HCT116 (cell line): ENCODE measurements at regions not wholly inside any gene's neighbourhood (a gene's known extent, or its start where the extent isn't known, plus 50 kb on each side); places are given as distances from the start of the nearest gene placed in this dataset.

Experiments
- ATAC-seq: fragments of 200-7000 bp; cut with Tn5 transposase; 2 replicates; pipeline ENCODE4 v1.9.1; 2020; ENCODE audit warnings: mild to moderate bottlenecking, moderate library complexity
- BruUV-seq: library from RNA; stranded (reverse); fragments of 400-500 nt; replicated peaks from 2 replicates; lab custom pipeline; 2021; lab: Mats Ljungman, UMichigan
- CTCF ChIA-PET: fragments of 300-600 bp; sonication (Branson Sonifier 250); formaldehyde crosslinking; loops from one replicate; lab custom pipeline; 2021; ENCODE audit warnings: antibody characterized with exemption; lab: Charles Lee
- POLR2A ChIA-PET: fragments of 300-600, 350-600 bp; sonication (Branson Sonifier 250); formaldehyde crosslinking; loops from one replicate; lab custom pipeline; 2021; ENCODE audit warnings: antibody characterized with exemption; lab: Charles Lee
- RAD21 ChIA-PET, 2 experiments: fragments of 300-600 bp; sonication (Branson Sonifier 250); formaldehyde crosslinking; loops; one replicate each; lab custom pipeline; 2023; ENCODE audit warnings: low total read pairs in 2 of 2; ENCODE audit not compliant: uncharacterized antibody in 2 of 2, unreplicated experiment in 2 of 2, low non-redundant PET in 1 of 2; lab: Charles Lee
- DNase-seq: peaks from one replicate; pipeline ENCODE4 v3.0.0-alpha.2; 2010; ENCODE audit warnings: low read depth, low spot score
- H2AFZ ChIP-seq: fragments of 200-600 bp; shearing (Covaris generic), sonication (generic); 2 replicates; pipeline ENCODE4 v1.6.1; 2017; ENCODE audit warnings: low read depth, mixed run types, mixed read lengths, antibody characterized with exemption, low read length; ENCODE audit not compliant: poor library complexity, severe bottlenecking
- H3K27ac ChIP-seq: 2 replicates; pipeline ENCODE4 v1.5.1; 2012; ENCODE audit warnings: low read depth, low read length
- H3K27me3 ChIP-seq: fragments of 200-600 bp; sonication (generic); 2 replicates; pipeline ENCODE4 v1.6.1; 2016; ENCODE audit warnings: mixed run types, low read length, mixed read lengths; ENCODE audit not compliant: insufficient read depth
- H3K36me3 ChIP-seq, 2 experiments: fragments of 200-500 bp in 1 of 2; fragments of 200-600 bp in 1 of 2; sonication (Bioruptor generic) in 1 of 2; sonication (generic) in 1 of 2; 2 replicates each; pipeline versions ENCODE4 v1.5.1 to v1.6.1; 2014 to 2016; ENCODE audit warnings: low read length in 2 of 2, inconsistent platforms in 1 of 2, mixed read lengths in 1 of 2, mixed run types in 1 of 2; ENCODE audit not compliant: insufficient read depth in 2 of 2, control insufficient read depth in 1 of 2
- H3K4me1 ChIP-seq, 2 experiments: fragments of 200-600 bp in 1 of 2; sonication (generic) in 1 of 2; 2 replicates each; pipeline versions ENCODE4 v1.5.1 to v1.6.1; 2012 to 2017; ENCODE audit warnings: low read length in 2 of 2, inconsistent platforms in 1 of 2, mild to moderate bottlenecking in 1 of 2, mixed read lengths in 1 of 2, mixed run types in 1 of 2, moderate library complexity in 1 of 2; ENCODE audit not compliant: insufficient read depth in 2 of 2, control insufficient read depth in 1 of 2
- H3K4me2 ChIP-seq: fragments of 200-600 bp; sonication (generic); 2 replicates; pipeline ENCODE4 v1.6.1; 2017; ENCODE audit warnings: mixed run types, low read length, mixed read lengths
- H3K4me3 ChIP-seq, 2 experiments: fragments of 200-600 bp in 1 of 2; sonication (generic) in 1 of 2; replicated peaks in 1 of 2; 2 replicates each; pipeline ENCODE4 v1.5.1; 2011 to 2016; ENCODE audit warnings: low read length in 2 of 2, control low read depth in 1 of 2, low read depth in 1 of 2, mild to moderate bottlenecking in 1 of 2, mixed read lengths in 1 of 2, mixed run types in 1 of 2
- H3K79me2 ChIP-seq: fragments of 200-600 bp; sonication (generic); 2 replicates; pipeline ENCODE4 v1.6.1; 2017; ENCODE audit warnings: mild to moderate bottlenecking, mixed run types, low read length, moderate library complexity, mixed read lengths; ENCODE audit not compliant: insufficient read depth
- H3K9ac ChIP-seq: fragments of 200-600 bp; sonication (generic); 2 replicates; pipeline ENCODE4 v1.6.1; 2016; ENCODE audit warnings: low read length, mixed read lengths
- H3K9me2 ChIP-seq: fragments of 200-600 bp; sonication (generic), shearing (Covaris generic); 2 replicates; pipeline ENCODE4 v1.6.1; 2017; ENCODE audit warnings: mixed run types, mild to moderate bottlenecking, moderate library complexity; ENCODE audit not compliant: insufficient read depth
- H3K9me3 ChIP-seq, 2 experiments: fragments of 200-500 bp in 1 of 2; fragments of 200-600 bp in 1 of 2; sonication (Bioruptor generic) in 1 of 2; sonication (generic) in 1 of 2; 2 replicates each; pipeline ENCODE4 v1.6.1; 2014 to 2017; ENCODE audit warnings: low read length in 2 of 2, mixed read lengths in 2 of 2, inconsistent platforms in 1 of 2, low read depth in 1 of 2, mild to moderate bottlenecking in 1 of 2, mixed run types in 1 of 2, moderate library complexity in 1 of 2; ENCODE audit not compliant: control insufficient read depth in 1 of 2, insufficient read depth in 1 of 2
- H4K20me1 ChIP-seq: fragments of 200-600 bp; sonication (generic), shearing (Covaris generic); 2 replicates; pipeline ENCODE4 v1.6.1; 2017; ENCODE audit warnings: mixed run types, mild to moderate bottlenecking, moderate library complexity; ENCODE audit not compliant: insufficient read depth
- ATF3 ChIP-seq: IDR thresholded peaks from 2 replicates; pipeline ENCODE4 v1.6.1; 2012
- CEBPB ChIP-seq: IDR thresholded peaks from 2 replicates; pipeline ENCODE4 v1.6.1; 2012; ENCODE audit warnings: low read depth
- EGR1 ChIP-seq: IDR thresholded peaks from 2 replicates; pipeline ENCODE4 v1.6.1; 2012; ENCODE audit warnings: low read depth
- ELF1 ChIP-seq: IDR thresholded peaks from 2 replicates; pipeline ENCODE4 v1.6.1; 2012; ENCODE audit warnings: low read depth, borderline replicate concordance
- EZH2 ChIP-seq: fragments of 200-600 bp; sonication (generic); IDR thresholded peaks from 2 replicates; pipeline ENCODE4 v1.6.1; 2017; ENCODE audit warnings: antibody characterized with exemption, mixed run types
- EZH2phosphoT487 ChIP-seq: fragments of 200-600 bp; IDR thresholded peaks from 2 replicates; pipeline ENCODE4 v1.6.1; 2018; ENCODE audit warnings: antibody characterized with exemption, borderline replicate concordance
- FOSL1 ChIP-seq: IDR thresholded peaks from 2 replicates; pipeline ENCODE4 v1.6.1; 2012; ENCODE audit warnings: low read depth
- POLR2A ChIP-seq: IDR thresholded peaks from 2 replicates; pipeline ENCODE4 v1.7.0; 2011; ENCODE audit warnings: borderline replicate concordance; ENCODE audit not compliant: insufficient read depth, insufficient read length; ENCODE audit errors: extremely low read depth
- RAD21 ChIP-seq: IDR thresholded peaks from 2 replicates; pipeline ENCODE4 v1.6.1; 2012; ENCODE audit warnings: low read depth, mild to moderate bottlenecking
- REST ChIP-seq: IDR thresholded peaks from 2 replicates; pipeline ENCODE4 v1.6.1; 2012; ENCODE audit warnings: low read depth
- SP1 ChIP-seq: IDR thresholded peaks from 2 replicates; pipeline ENCODE4 v1.6.1; 2012; ENCODE audit warnings: low read depth
- YY1 ChIP-seq: IDR thresholded peaks from 2 replicates; pipeline ENCODE4 v1.6.1; 2011; ENCODE audit warnings: low read length, low read depth, moderate library complexity, mild to moderate bottlenecking; ENCODE audit not compliant: insufficient replicate concordance; ENCODE audit errors: extremely low read depth
- ZBTB33 ChIP-seq: IDR thresholded peaks from 2 replicates; pipeline ENCODE4 v1.6.1; 2011; ENCODE audit warnings: mild to moderate bottlenecking, low read length, moderate library complexity; ENCODE audit not compliant: insufficient replicate concordance; ENCODE audit errors: extremely low read depth
- ZFX ChIP-seq: fragments of 450-650 bp; IDR thresholded peaks from 2 replicates; pipeline ENCODE4 v1.6.1; 2017
- ZNF274 ChIP-seq: fragments of 200-500 bp; sonication (Bioruptor generic); IDR thresholded peaks from 2 replicates; pipeline ENCODE4 v1.6.1; 2014; ENCODE audit warnings: mild to moderate bottlenecking, low read depth, low read length, inconsistent platforms
- intact Hi-C: fragments of 100-400 bp; cut with micrococcal nuclease; formaldehyde crosslinking; loops from 2 replicates; pipeline ENCODE4 v1.10.0; 2022
- TF ChIP-seq, protein P1 (sequence below), 3 experiments: fragments of 200-600 bp in 1 of 3; sonication (generic) in 1 of 3; IDR thresholded peaks in 2 of 3; conservative IDR thresholded peaks in 1 of 3; 2 replicates each; pipeline ENCODE4 v1.5.1; 2012 to 2017; ENCODE audit warnings: low read depth in 2 of 3, low read length in 2 of 3, antibody characterized with exemption in 1 of 3, borderline replicate concordance in 1 of 3, control low read depth in 1 of 3, mild to moderate bottlenecking in 1 of 3, mixed read lengths in 1 of 3, mixed run types in 1 of 3, moderate library complexity in 1 of 3; ENCODE audit not compliant: insufficient read depth in 1 of 3
- TF ChIP-seq, protein P2 (sequence below): IDR thresholded peaks from 2 replicates; pipeline ENCODE4 v1.6.1; 2012

DNA sequence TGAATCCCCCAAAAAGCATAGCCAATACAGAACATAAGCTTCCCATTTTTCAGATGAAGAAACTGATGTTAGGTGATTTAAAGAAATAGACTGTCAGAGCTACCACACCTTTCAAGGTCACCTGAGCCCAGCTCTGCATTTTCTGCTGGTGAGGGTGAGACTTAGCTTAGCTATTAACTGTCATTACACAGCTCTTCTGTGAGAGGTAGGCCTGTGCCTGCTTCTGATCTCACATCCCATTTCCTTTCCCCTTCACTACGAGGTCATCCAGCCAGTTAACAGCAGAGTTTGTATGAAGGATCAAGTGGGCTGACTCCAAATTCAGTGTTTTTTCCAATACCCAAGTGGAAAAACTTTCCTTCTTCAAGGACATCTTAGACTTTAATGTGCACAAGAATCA is 528.6 kb upstream of the CLINT1 start (continued):
- TF ChIP-seq, protein P1, sequence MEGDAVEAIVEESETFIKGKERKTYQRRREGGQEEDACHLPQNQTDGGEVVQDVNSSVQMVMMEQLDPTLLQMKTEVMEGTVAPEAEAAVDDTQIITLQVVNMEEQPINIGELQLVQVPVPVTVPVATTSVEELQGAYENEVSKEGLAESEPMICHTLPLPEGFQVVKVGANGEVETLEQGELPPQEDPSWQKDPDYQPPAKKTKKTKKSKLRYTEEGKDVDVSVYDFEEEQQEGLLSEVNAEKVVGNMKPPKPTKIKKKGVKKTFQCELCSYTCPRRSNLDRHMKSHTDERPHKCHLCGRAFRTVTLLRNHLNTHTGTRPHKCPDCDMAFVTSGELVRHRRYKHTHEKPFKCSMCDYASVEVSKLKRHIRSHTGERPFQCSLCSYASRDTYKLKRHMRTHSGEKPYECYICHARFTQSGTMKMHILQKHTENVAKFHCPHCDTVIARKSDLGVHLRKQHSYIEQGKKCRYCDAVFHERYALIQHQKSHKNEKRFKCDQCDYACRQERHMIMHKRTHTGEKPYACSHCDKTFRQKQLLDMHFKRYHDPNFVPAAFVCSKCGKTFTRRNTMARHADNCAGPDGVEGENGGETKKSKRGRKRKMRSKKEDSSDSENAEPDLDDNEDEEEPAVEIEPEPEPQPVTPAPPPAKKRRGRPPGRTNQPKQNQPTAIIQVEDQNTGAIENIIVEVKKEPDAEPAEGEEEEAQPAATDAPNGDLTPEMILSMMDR (IDR thresholded peaks at IDR 0.05 in 2 of 3, conservative IDR thresholded peaks at IDR 0.05 in 1 of 3; ENCODE audit: borderline replicate concordance in 1 of 3, insufficient read depth in 1 of 3, low read depth in 2 of 3, low read length in 2 of 3): no peak
- TF ChIP-seq CEBPB (no peak), ZFX (no peak), EZH2 (no peak), ATF3 (no peak), ELF1 (no peak), FOSL1 (no peak)
- TF ChIP-seq, protein P2, sequence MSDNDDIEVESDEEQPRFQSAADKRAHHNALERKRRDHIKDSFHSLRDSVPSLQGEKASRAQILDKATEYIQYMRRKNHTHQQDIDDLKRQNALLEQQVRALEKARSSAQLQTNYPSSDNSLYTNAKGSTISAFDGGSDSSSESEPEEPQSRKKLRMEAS: no peak
- TF ChIP-seq, all 23 proteins: peak for 0

DNA sequence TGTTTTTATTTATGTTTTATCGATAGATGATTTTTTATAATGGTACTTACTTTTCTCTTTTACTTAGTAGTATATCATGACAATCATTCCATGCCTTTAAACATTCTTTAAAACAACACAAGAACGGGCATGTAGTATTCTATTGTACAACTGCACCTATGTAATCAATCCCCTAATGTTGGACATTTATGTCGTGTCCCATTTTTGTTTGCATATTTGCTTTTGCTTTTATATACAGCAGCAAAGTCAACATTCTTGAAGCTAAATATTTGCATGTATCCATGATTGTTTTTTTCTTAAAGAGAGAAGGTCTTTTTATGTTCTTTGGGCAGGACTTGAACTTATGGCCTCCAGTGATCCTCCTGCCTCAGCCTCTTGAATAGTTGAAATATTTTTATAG is 527.0 kb upstream of the CLINT1 start:
- POLR2A ChIA-PET: no interaction called here
- Histone ChIP-seq H3K4me1 (peaks cover 0 to 20% of the 10 kb centered on the region in 2 experiments; a peak in 2 of 4 replicates), H3K4me3 (no peak overlapping the region), H3K9me2 (no peaks in the 10 kb centered on the region), H3K9me3 (no peaks in the 10 kb centered on the region), H4K20me1 (no peaks in the 10 kb centered on the region), H2AFZ (no peak overlapping the region), H3K4me2 (no peak overlapping the region), H3K9ac (no peak overlapping the region), H3K36me3 (no peaks in the 10 kb centered on the region), H3K27ac (no peak overlapping the region), H3K79me2 (no peaks in the 10 kb centered on the region), H3K27me3 (peaks cover 5% of the 10 kb centered on the region; the same call in 1 of the 2 replicates)
- no TSS peak for BruUV-seq
- CTCF ChIA-PET: no interaction called here
- DNase-seq (no peak), ATAC-seq (no peak)
- RAD21 ChIA-PET: no interaction called here
- intact Hi-C loops: no loop called here
- TF ChIP-seq REST (no peak), CEBPB (no peak), EZH2 (no peak), ZBTB33 (no peak), EZH2phosphoT487 (no peak), YY1 (no peak), SP1 (no peak), POLR2A (no peak), EGR1 (no peak), ZNF274 (no peak), RAD21 (no peak)
- TF ChIP-seq, protein P2: no peak
